GM12878 (cell line): ENCODE measurements at regions not wholly inside any gene's neighbourhood (a gene's known extent, or its start where the extent isn't known, plus 50 kb on each side); places are given as distances from the start of the nearest gene placed in this dataset.

ENCODE experiments used
- ATAC-seq: fragments of 200-7000 bp; cut with Tn5 transposase; 3 replicates; pipeline ENCODE4 v1.9.1; 2020; ENCODE audit warnings: mild to moderate bottlenecking, moderate library complexity
- BruUV-seq: library from RNA; stranded (reverse); fragments of 400-500 nt; replicated peaks from 2 replicates; lab custom pipeline; 2021; lab: Mats Ljungman, UMichigan
- CTCF ChIA-PET: fragments of 300-600 bp; sonication (Branson Sonifier 250); formaldehyde crosslinking; extraction: SDS; loops from one replicate; lab custom pipeline; 2021; ENCODE audit warnings: inconsistent platforms; lab: Yijun Ruan, JAX
- POLR2A ChIA-PET: fragments of 350-600 bp; formaldehyde crosslinking; extraction: SDS; loops from one replicate; lab custom pipeline; 2021; ENCODE audit warnings: inconsistent platforms; lab: Charles Lee
- RAD21 ChIA-PET: fragments of 300-600 bp; sonication (Branson Sonifier 250); formaldehyde crosslinking; loops from one replicate; lab custom pipeline; 2023; ENCODE audit warnings: antibody characterized with exemption; ENCODE audit not compliant: unreplicated experiment; lab: Charles Lee
- SMC1A ChIA-PET: fragments of 300-600 bp; sonication (Branson Sonifier 250); formaldehyde crosslinking; loops from one replicate; lab custom pipeline; 2023; ENCODE audit not compliant: unreplicated experiment, uncharacterized antibody; lab: Charles Lee
- DNase-seq: peaks from one replicate; pipeline ENCODE4 v3.0.0-alpha.2; 2011; ENCODE audit warnings: low read depth, low spot score
- FAIRE-seq: peaks from 3 replicates; lab custom pipeline; 2011; peaks lifted over from hg19 to GRCh38; lab: Jason Lieb, UNC
- H2AFZ ChIP-seq: 2 replicates; pipeline ENCODE4 v1.6.0; 2011; ENCODE audit warnings: low read depth, low read length, control low read depth; ENCODE audit not compliant: control insufficient read depth
- H3K27ac ChIP-seq: 2 replicates; pipeline ENCODE4 v1.5.1; 2011; ENCODE audit warnings: control low read depth; ENCODE audit not compliant: control insufficient read depth, insufficient read depth
- H3K27me3 ChIP-seq, 2 experiments: replicated peaks in 1 of 2; 2 replicates each; pipeline versions ENCODE4 v1.6.0 to v1.6.1; 2011; ENCODE audit warnings: low read length in 1 of 2; ENCODE audit not compliant: control insufficient read depth in 2 of 2, insufficient read depth in 2 of 2
- H3K36me3 ChIP-seq, 2 experiments: 2 replicates each; pipeline ENCODE4 v1.5.1; 2011; ENCODE audit warnings: low read length in 1 of 2; ENCODE audit not compliant: control insufficient read depth in 2 of 2, insufficient read depth in 2 of 2
- H3K4me1 ChIP-seq: 2 replicates; pipeline ENCODE4 v1.6.1; 2011; ENCODE audit warnings: mild to moderate bottlenecking, low read length, moderate library complexity, mixed read lengths; ENCODE audit not compliant: control insufficient read depth, insufficient read depth
- H3K4me2 ChIP-seq: 2 replicates; pipeline ENCODE4 v1.6.0; 2011; ENCODE audit warnings: control low read depth; ENCODE audit not compliant: control insufficient read depth, insufficient read depth
- H3K4me3 ChIP-seq: fragments of 200-600 bp; sonication (generic); 2 replicates; pipeline ENCODE4 v1.5.1; 2016
- H3K79me2 ChIP-seq: 2 replicates; pipeline ENCODE4 v1.6.0; 2011; ENCODE audit warnings: low read length; ENCODE audit not compliant: control insufficient read depth, insufficient read depth
- H3K9ac ChIP-seq: 2 replicates; pipeline ENCODE4 v1.8.0; 2011; ENCODE audit warnings: low read length, control low read depth, mixed read lengths; ENCODE audit not compliant: control insufficient read depth, insufficient read depth
- H3K9me3 ChIP-seq: replicated peaks from 3 replicates; pipeline ENCODE4 v1.5.1; 2011; ENCODE audit warnings: mild to moderate bottlenecking, low read length; ENCODE audit not compliant: control insufficient read depth, insufficient read depth
- H4K20me1 ChIP-seq: 2 replicates; pipeline ENCODE4 v1.6.0; 2011; ENCODE audit not compliant: control insufficient read depth, insufficient read depth
- DPF2 ChIP-seq: fragments of 450-650 bp; IDR thresholded peaks from 2 replicates; pipeline ENCODE4 v1.6.1; 2017; ENCODE audit warnings: mild to moderate bottlenecking
- IRF5 ChIP-seq: fragments of 450-650 bp; IDR thresholded peaks from 2 replicates; pipeline ENCODE4 v1.6.1; 2017; ENCODE audit warnings: borderline replicate concordance
- NRF1 ChIP-seq: conservative IDR thresholded peaks from 2 replicates; pipeline ENCODE4 v1.6.1; 2011; ENCODE audit warnings: mild to moderate bottlenecking, low read depth, low read length, improper control_type of control experiment
- RAD51 ChIP-seq: fragments of 450-650 bp; IDR thresholded peaks from 2 replicates; pipeline ENCODE4 v1.6.1; 2016; ENCODE audit warnings: moderate library complexity, mild to moderate bottlenecking, inconsistent platforms
- SMAD5 ChIP-seq: IDR thresholded peaks from 2 replicates; pipeline ENCODE4 v1.6.1; 2016; ENCODE audit warnings: antibody characterized with exemption, low read depth
- SMARCA5 ChIP-seq: fragments of 450-650 bp; IDR thresholded peaks from 2 replicates; pipeline ENCODE4 v1.6.1; 2017; ENCODE audit warnings: mild to moderate bottlenecking
- SPI1 ChIP-seq: IDR thresholded peaks from 2 replicates; pipeline ENCODE4 v1.6.1; 2011; ENCODE audit warnings: low read depth, mild to moderate bottlenecking, low read length, moderate library complexity, borderline replicate concordance; ENCODE audit not compliant: insufficient read depth
- SRF ChIP-seq, 2 experiments: IDR thresholded peaks; 2 replicates each; pipeline ENCODE4 v1.6.1; 2011; ENCODE audit warnings: low read depth in 2 of 2, low read length in 2 of 2, mild to moderate bottlenecking in 1 of 2, moderate library complexity in 1 of 2
- ZNF24 ChIP-seq: fragments of 450-650 bp; IDR thresholded peaks from 2 replicates; pipeline ENCODE4 v1.6.1; 2017; ENCODE audit warnings: antibody characterized with exemption, mild to moderate bottlenecking
- ZNF274 ChIP-seq: IDR thresholded peaks from one replicate; pipeline ENCODE4 v1.8.0; 2011; ENCODE audit not compliant: insufficient read length, insufficient read depth
- ZNF622 ChIP-seq: fragments of 450-650 bp; IDR thresholded peaks from 2 replicates; pipeline ENCODE4 v1.6.1; 2017; ENCODE audit warnings: mild to moderate bottlenecking, inconsistent platforms
- WGBS: methylation state at CpG from one replicate; pipeline ENCODE4 v1.1.6; 2016; ENCODE audit warnings: low lambda C conversion rate; ENCODE audit not compliant: insufficient replicate concordance, insufficient coverage; ENCODE audit errors: missing lambda C conversion rate; 5-methylcytosine and 5-hydroxymethylcytosine counted together
- in situ Hi-C: fragments of 300-500 bp; cut with MboI; formaldehyde crosslinking; loops from 9 replicates; pipeline ENCODE4 v1.14.3; 2018; ENCODE audit warnings: mixed read lengths
- intact Hi-C: fragments of 100-400 bp; cut with micrococcal nuclease; formaldehyde crosslinking; loops from one replicate; pipeline ENCODE4 v1.14.2; 2022; ENCODE audit not compliant: unreplicated experiment

GRCh38 chr12:24072302-24072701 lies 122.8 kb upstream of the SOX5 start:
- Histone ChIP-seq H2AFZ (no peak overlapping the region), H3K4me2 (no peak overlapping the region), H3K4me1 (no peaks in the 10 kb centered on the region), H3K4me3 (no peak overlapping the region), H3K9ac (no peak overlapping the region), H3K27ac (no peak overlapping the region), H3K27me3 (no peaks in the 10 kb centered on the region), H3K36me3 (no peaks in the 10 kb centered on the region), H3K79me2 (no peaks in the 10 kb centered on the region), H3K9me3 (no peaks in the 10 kb centered on the region), H4K20me1 (no peaks in the 10 kb centered on the region)
- in situ Hi-C loops = no loop called here
- SMC1A ChIA-PET = interaction anchor here (0.6 kb wide), 1 partner anchor 412 kb away, joined by 3 read pairs; no protein-coding TSS in a partner anchor
- no peak for FAIRE-seq
- POLR2A ChIA-PET = no interaction called here
- intact Hi-C loops = no loop called here
- WGBS = 81% methylated on average over 1 of the region's 1 CpG
- RAD21 ChIA-PET = no interaction called here
- no peak for TF ChIP-seq IRF5
- TF ChIP-seq SPI1 = no peak
- no peak for TF ChIP-seq ZNF274
- no peak for ATAC-seq
- BruUV-seq = no TSS peak
- no peak for DNase-seq
- CTCF ChIA-PET = interaction anchor here (1.0 kb wide), 1 partner anchor 10 kb away, joined by 4 read pairs; no protein-coding TSS in a partner anchor

- H3K4me3 ChIP-seq = no peak overlapping the region
Measured at GRCh38 chr12:24071842-24072241, 122.4 kb upstream of the SOX5 start.

More at GRCh38 chr12:24071842-24072241, 122.4 kb upstream of the SOX5 start:
- Histone ChIP-seq H3K4me2 (no peak overlapping the region), H3K79me2 (no peaks in the 10 kb centered on the region), H3K9me3 (no peaks in the 10 kb centered on the region), H3K36me3 (no peaks in the 10 kb centered on the region), H3K4me1 (no peaks in the 10 kb centered on the region), H3K27me3 (no peaks in the 10 kb centered on the region), H2AFZ (no peak overlapping the region), H3K9ac (no peak overlapping the region), H3K27ac (no peak overlapping the region), H4K20me1 (no peaks in the 10 kb centered on the region)
- FAIRE-seq (no peak), ATAC-seq (no peak), DNase-seq (no peak)
- BruUV-seq = no TSS peak
- in situ Hi-C loops (no loop called here), intact Hi-C loops (no loop called here)
- WGBS = 63% methylated on average over 1 of the region's 1 CpG
- CTCF ChIA-PET = interaction anchor here (1.0 kb wide), 1 partner anchor 10 kb away, joined by 4 read pairs; no protein-coding TSS in a partner anchor
- SMC1A ChIA-PET = interaction anchor here (0.6 kb wide), 1 partner anchor 411 kb away, joined by 3 read pairs; no protein-coding TSS in a partner anchor
- RAD21 ChIA-PET = no interaction called here
- POLR2A ChIA-PET = no interaction called here
- TF ChIP-seq SMAD5 (no peak), SRF (IDR thresholded peaks at IDR 0.05; ENCODE audit: low read depth in 2 of 2, low read length in 2 of 2) (no peak), DPF2 (no peak), ZNF24 (no peak), NRF1 (no peak), ZNF622 (no peak), SMARCA5 (no peak), RAD51 (no peak)
